ENCODE measurements at regions not wholly inside any gene's neighbourhood (a gene's known extent, or its start where the extent isn't known, plus 50 kb on each side); places are given as distances from the start of the nearest gene placed in this dataset. TPM values are rescaled to one million over a fixed set of nuclear protein-coding genes. Genes with fewer than 3 reads are reported as not detected.

DNA sequence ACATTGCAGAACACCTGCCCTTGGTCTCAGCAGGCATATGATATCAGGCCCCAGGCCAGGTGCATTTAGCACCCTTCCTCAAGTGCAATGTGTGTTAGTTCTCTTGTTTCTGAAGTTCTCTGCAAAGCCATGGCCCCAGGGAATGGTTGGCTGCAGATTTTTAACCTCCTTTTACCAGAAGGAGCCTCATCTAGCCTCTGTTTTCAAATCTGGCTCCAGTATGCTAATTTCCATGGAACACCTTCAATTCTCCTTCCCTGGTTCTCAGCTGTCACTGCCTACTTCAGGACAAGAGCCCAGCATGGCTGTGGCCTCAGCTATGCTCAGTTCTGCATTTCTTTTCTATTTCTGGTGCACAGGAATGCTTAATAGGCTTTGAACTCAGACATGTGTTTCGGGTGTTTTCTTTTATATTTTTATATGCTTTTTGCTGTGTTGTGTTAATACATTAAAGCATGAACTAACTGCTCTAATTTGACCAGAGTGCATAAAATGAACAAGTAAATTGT, 51.6 kb upstream of the OGFRL1 start:
- no CpG with 5 or more reads among the region's 1 CpG for WGBS (ENCODE audit: insufficient coverage)
- Histone ChIP-seq H4K20me1 (ENCODE audit: insufficient read depth, low read length) (no peaks in the 10 kb centered on the region), H3K27ac (ENCODE audit: low read depth in 1 of 2, low read length in 2 of 2) (no peak overlapping the region), H3K9me3 (replicated peaks in 1 of 2; ENCODE audit: control insufficient read depth in 1 of 2, insufficient read depth in 1 of 2, low read length in 2 of 2) (no peaks in the 10 kb centered on the region), H3K79me2 (ENCODE audit: insufficient read depth, low read length) (no peaks in the 10 kb centered on the region), H3K4me2 (replicated peaks; ENCODE audit: extremely low read depth, low read length, poor library complexity, severe bottlenecking) (no peak overlapping the region), H3K36me3 (replicated peaks in 1 of 2; ENCODE audit: control insufficient read depth in 1 of 2, insufficient read depth in 2 of 2, low read length in 2 of 2) (no peaks in the 10 kb centered on the region), H3K4me1 (ENCODE audit: control insufficient read depth in 1 of 2, insufficient read depth in 2 of 2, low read length in 2 of 2) (no peaks in the 10 kb centered on the region), H2AFZ (ENCODE audit: insufficient read depth, low read depth, low read length, poor library complexity, severe bottlenecking) (no peak overlapping the region), H3K4me3 (replicated peaks in 1 of 3; ENCODE audit: low read depth in 2 of 3, low read length in 3 of 3) (no peak overlapping the region), H3K27me3 (ENCODE audit: control insufficient read depth in 2 of 2, insufficient read depth in 2 of 2, low read length in 2 of 2) (no peaks in the 10 kb centered on the region), H3K9ac (ENCODE audit: insufficient read depth, low read length, poor library complexity, severe bottlenecking) (no peak overlapping the region)
- H3K4me3 Mint-ChIP-seq = no peak overlapping the region
- H3K27ac Mint-ChIP-seq = no peak overlapping the region
- peaks cover 0 to 2% (median 1%) of the 10 kb centered on the region in 3 donors for H3K27me3 Mint-ChIP-seq (ENCODE audit: low read depth in 3 of 3)
- TF ChIP-seq, protein P1, sequence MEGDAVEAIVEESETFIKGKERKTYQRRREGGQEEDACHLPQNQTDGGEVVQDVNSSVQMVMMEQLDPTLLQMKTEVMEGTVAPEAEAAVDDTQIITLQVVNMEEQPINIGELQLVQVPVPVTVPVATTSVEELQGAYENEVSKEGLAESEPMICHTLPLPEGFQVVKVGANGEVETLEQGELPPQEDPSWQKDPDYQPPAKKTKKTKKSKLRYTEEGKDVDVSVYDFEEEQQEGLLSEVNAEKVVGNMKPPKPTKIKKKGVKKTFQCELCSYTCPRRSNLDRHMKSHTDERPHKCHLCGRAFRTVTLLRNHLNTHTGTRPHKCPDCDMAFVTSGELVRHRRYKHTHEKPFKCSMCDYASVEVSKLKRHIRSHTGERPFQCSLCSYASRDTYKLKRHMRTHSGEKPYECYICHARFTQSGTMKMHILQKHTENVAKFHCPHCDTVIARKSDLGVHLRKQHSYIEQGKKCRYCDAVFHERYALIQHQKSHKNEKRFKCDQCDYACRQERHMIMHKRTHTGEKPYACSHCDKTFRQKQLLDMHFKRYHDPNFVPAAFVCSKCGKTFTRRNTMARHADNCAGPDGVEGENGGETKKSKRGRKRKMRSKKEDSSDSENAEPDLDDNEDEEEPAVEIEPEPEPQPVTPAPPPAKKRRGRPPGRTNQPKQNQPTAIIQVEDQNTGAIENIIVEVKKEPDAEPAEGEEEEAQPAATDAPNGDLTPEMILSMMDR (IDR thresholded peaks at IDR 0.05) = no peak
- intact Hi-C loops (cut with micrococcal nuclease) = no loop called here
- H3K9me3 Mint-ChIP-seq = peaks cover 0 to 5% (median 0%) of the 10 kb centered on the region in 7 donors
- H3K36me3 Mint-ChIP-seq = no peaks in the 10 kb centered on the region
- peaks cover 2% of the 10 kb centered on the region for H3K4me1 Mint-ChIP-seq
- no peak for DNase-seq

DNA sequence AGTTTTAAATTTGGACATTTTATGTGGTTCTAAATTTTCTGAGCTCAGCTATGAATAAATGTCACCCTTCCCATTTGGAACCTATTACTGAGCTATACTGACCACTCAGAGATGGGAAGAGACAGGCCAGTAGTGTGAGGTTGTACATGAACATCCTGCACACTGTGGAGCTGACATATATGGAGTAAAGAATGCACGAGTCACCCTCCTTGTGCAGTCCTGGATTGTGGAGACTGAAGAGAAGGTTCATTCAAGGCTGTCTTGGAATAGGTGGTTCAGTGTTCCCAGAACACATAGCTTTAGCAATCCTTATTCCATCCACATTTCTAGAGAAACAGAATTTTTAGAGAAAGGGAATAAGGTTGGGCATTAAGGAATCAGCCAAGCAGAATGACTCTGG, 50.3 kb upstream of the OGFRL1 start:
- intact Hi-C loops (cut with micrococcal nuclease) = no loop called here
- Mint-ChIP-seq H3K4me3 (no peak overlapping the region), H3K27me3 (ENCODE audit: low read depth in 3 of 3) (peaks cover 0 to 2% (median 1%) of the 10 kb centered on the region in 3 donors), H3K36me3 (no peaks in the 10 kb centered on the region), H3K4me1 (peaks cover 2% of the 10 kb centered on the region), H3K9me3 (peaks cover 0 to 9% (median 4%) of the 10 kb centered on the region in 7 donors), H3K27ac (no peak overlapping the region)
- Histone ChIP-seq H3K36me3 (replicated peaks in 1 of 2; ENCODE audit: control insufficient read depth in 1 of 2, insufficient read depth in 2 of 2, low read length in 2 of 2) (no peaks in the 10 kb centered on the region), H3K4me3 (replicated peaks in 1 of 3; ENCODE audit: low read depth in 2 of 3, low read length in 3 of 3) (no peak overlapping the region), H3K27ac (ENCODE audit: low read depth in 1 of 2, low read length in 2 of 2) (no peak overlapping the region), H3K4me2 (replicated peaks; ENCODE audit: extremely low read depth, low read length, poor library complexity, severe bottlenecking) (no peak overlapping the region), H3K9me3 (replicated peaks in 1 of 2; ENCODE audit: control insufficient read depth in 1 of 2, insufficient read depth in 1 of 2, low read length in 2 of 2) (no peaks in the 10 kb centered on the region), H3K27me3 (ENCODE audit: control insufficient read depth in 2 of 2, insufficient read depth in 2 of 2, low read length in 2 of 2) (no peaks in the 10 kb centered on the region), H4K20me1 (ENCODE audit: insufficient read depth, low read length) (no peaks in the 10 kb centered on the region), H3K4me1 (ENCODE audit: control insufficient read depth in 1 of 2, insufficient read depth in 2 of 2, low read length in 2 of 2) (no peaks in the 10 kb centered on the region), H3K79me2 (ENCODE audit: insufficient read depth, low read length) (no peaks in the 10 kb centered on the region), H3K9ac (ENCODE audit: insufficient read depth, low read length, poor library complexity, severe bottlenecking) (no peak overlapping the region), H2AFZ (ENCODE audit: insufficient read depth, low read depth, low read length, poor library complexity, severe bottlenecking) (no peak overlapping the region)
- DNase-seq = no peak
- WGBS (ENCODE audit: insufficient coverage) = no CpG with 5 or more reads among the region's 1 CpG
- TF ChIP-seq, protein P1 (IDR thresholded peaks at IDR 0.05) = no peak

Small RNA genes lying in the stretch of these regions (small RNA-seq; reads per million reads assigned to genes)
- gene RF00012 (ENCODE audit: insufficient read length, low read depth) = not detected
- not detected for gene RNU6-411P (ENCODE audit: insufficient read length, low read depth)
